HepG2 (cell line): ENCODE measurements at regions not wholly inside any gene's neighbourhood (a gene's known extent, or its start where the extent isn't known, plus 50 kb on each side); places are given as distances from the start of the nearest gene placed in this dataset.

ENCODE experiments used
- ATAC-seq: fragments of 200-7000 bp; cut with Tn5 transposase; 3 replicates; pipeline ENCODE4 v1.9.1; 2020; ENCODE audit warnings: mild to moderate bottlenecking, moderate library complexity
- BruUV-seq: library from RNA; stranded (reverse); fragments of 400-500 nt; replicated peaks from 2 replicates; lab custom pipeline; 2021; lab: Mats Ljungman, UMichigan
- CTCF ChIA-PET: fragments of 300-600 bp; formaldehyde crosslinking; extraction: SDS; loops from one replicate; lab custom pipeline; 2021; ENCODE audit warnings: low total read pairs, inconsistent platforms, low intra/inter-chr PET ratio; lab: Yijun Ruan, JAX
- POLR2A ChIA-PET: fragments of 350-600 bp; sonication (Branson Sonifier 250); formaldehyde crosslinking; loops from one replicate; lab custom pipeline; 2020; ENCODE audit warnings: antibody characterized with exemption, inconsistent platforms; lab: Yijun Ruan, JAX
- DNase-seq: peaks from one replicate; pipeline ENCODE4 v3.0.0-alpha.2; 2015; ENCODE audit warnings: low spot score
- FAIRE-seq: peaks from 3 replicates; lab custom pipeline; 2011; peaks lifted over from hg19 to GRCh38; lab: Jason Lieb, UNC
- H2AFZ ChIP-seq: one replicate; pipeline ENCODE4 v1.6.1; 2011; ENCODE audit warnings: low read length, inconsistent platforms
- H3K27ac ChIP-seq: fragments of 300-600 bp; 3 replicates; pipeline ENCODE4 v1.8.0; 2011; ENCODE audit warnings: mixed run types, mild to moderate bottlenecking, mixed read lengths, low read length, inconsistent platforms; ENCODE audit not compliant: insufficient read depth; ENCODE audit errors: extremely low read length
- H3K27me3 ChIP-seq, 2 experiments: fragments of 200-600 bp in 1 of 2; 2 replicates in 1 of 2; 3 replicates in 1 of 2; pipeline versions ENCODE4 v1.6.0 to v1.8.0; 2011; ENCODE audit warnings: low read length in 2 of 2, mild to moderate bottlenecking in 2 of 2, moderate library complexity in 2 of 2, inconsistent platforms in 1 of 2; ENCODE audit not compliant: insufficient read depth in 2 of 2, control insufficient read depth in 1 of 2
- H3K36me3 ChIP-seq, 2 experiments: fragments of 200-600 bp in 1 of 2; replicated peaks in 1 of 2; 2 replicates in 1 of 2; 3 replicates in 1 of 2; pipeline versions ENCODE4 v1.5.1 to v1.8.0; 2011; ENCODE audit warnings: low read length in 2 of 2, inconsistent platforms in 1 of 2; ENCODE audit not compliant: insufficient read depth in 2 of 2, control insufficient read depth in 1 of 2
- H3K4me1 ChIP-seq: 2 replicates; pipeline ENCODE4 v1.5.1; 2012; ENCODE audit warnings: low read length, inconsistent platforms; ENCODE audit not compliant: insufficient read depth
- H3K4me2 ChIP-seq: 2 replicates; pipeline ENCODE4 v1.6.0; 2011; ENCODE audit warnings: low read depth, low read length, inconsistent platforms
- H3K4me3 ChIP-seq, 3 experiments: fragments of 200-600 bp in 1 of 3; sonication (generic), shearing (Covaris generic) in 1 of 3; replicated peaks in 1 of 3; 2 replicates each; pipeline ENCODE4 v1.5.1; 2011 to 2016; ENCODE audit warnings: low read length in 3 of 3, inconsistent platforms in 2 of 3, low read depth in 2 of 3, mild to moderate bottlenecking in 2 of 3, control low read depth in 1 of 3, mixed read lengths in 1 of 3; ENCODE audit not compliant: insufficient read depth in 1 of 3
- H3K79me2 ChIP-seq: one replicate; pipeline ENCODE4 v1.6.1; 2011; ENCODE audit warnings: low read length, inconsistent platforms; ENCODE audit not compliant: insufficient read depth
- H3K9ac ChIP-seq: 2 replicates; pipeline ENCODE4 v1.6.0; 2011; ENCODE audit warnings: mild to moderate bottlenecking, low read depth, low read length, inconsistent platforms; ENCODE audit not compliant: insufficient read depth
- H3K9me3 ChIP-seq: 2 replicates; pipeline ENCODE4 v1.5.1; 2012; ENCODE audit warnings: mild to moderate bottlenecking, low read length
- H4K20me1 ChIP-seq: 2 replicates; pipeline ENCODE4 v1.6.0; 2011; ENCODE audit warnings: inconsistent platforms, mild to moderate bottlenecking, low read length, moderate library complexity; ENCODE audit not compliant: insufficient read depth
- AKNA ChIP-seq: sonication (generic); formaldehyde crosslinking; IDR thresholded peaks from 2 replicates; pipeline ENCODE4 v1.4.0; 2020; ENCODE audit warnings: missing genetic modification reagents, borderline replicate concordance
- ASH2L ChIP-seq: fragments of 300-600, 200-600 bp; sonication (generic); IDR thresholded peaks from 2 replicates; pipeline ENCODE4 v1.7.0; 2017; ENCODE audit warnings: low read depth, mild to moderate bottlenecking, moderate library complexity, mixed read lengths, low read length; ENCODE audit not compliant: insufficient read length
- CBFB ChIP-seq: sonication (generic); formaldehyde crosslinking; IDR thresholded peaks from 2 replicates; pipeline ENCODE4 v1.4.0; 2020; ENCODE audit warnings: missing genetic modification reagents
- DRAP1 ChIP-seq: IDR thresholded peaks from 2 replicates; pipeline ENCODE4 v1.6.1; 2016; ENCODE audit warnings: missing genetic modification reagents, missing compliant biosample characterization
- GATA4 ChIP-seq: sonication (generic); IDR thresholded peaks from 2 replicates; pipeline ENCODE4 v1.6.1; 2016; ENCODE audit warnings: antibody characterized with exemption, low read depth, borderline replicate concordance
- HOXA5 ChIP-seq: sonication (generic); formaldehyde crosslinking; IDR thresholded peaks from 2 replicates; pipeline ENCODE4 v1.4.0; 2020; ENCODE audit warnings: missing genetic modification reagents
- MTA1 ChIP-seq: sonication (generic); formaldehyde crosslinking; IDR thresholded peaks from 2 replicates; pipeline ENCODE4 v1.4.0; 2020; ENCODE audit warnings: missing genetic modification reagents, mild to moderate bottlenecking, borderline replicate concordance
- PAX8 ChIP-seq: sonication (generic); formaldehyde crosslinking; IDR thresholded peaks from 2 replicates; pipeline ENCODE4 v1.8.0; 2022; ENCODE audit warnings: mild to moderate bottlenecking, missing genetic modification reagents, borderline replicate concordance
- RFXANK ChIP-seq: IDR thresholded peaks from 2 replicates; pipeline ENCODE4 v1.6.1; 2016
- TAF1 ChIP-seq: sonication (generic); formaldehyde crosslinking; IDR thresholded peaks from 2 replicates; pipeline ENCODE4 v1.4.0; 2020; ENCODE audit warnings: missing genetic modification reagents
- TAF15 ChIP-seq: fragments of 200-400 bp; formaldehyde crosslinking; IDR thresholded peaks from one replicate; pipeline ENCODE4 v1.6.1; 2018; ENCODE audit warnings: mild to moderate bottlenecking, low read depth, low read length; ENCODE audit not compliant: poor library complexity, severe bottlenecking
- ZGPAT ChIP-seq: IDR thresholded peaks from 2 replicates; pipeline ENCODE4 v1.6.1; 2016; ENCODE audit warnings: mild to moderate bottlenecking
- ZNF124 ChIP-seq: sonication (generic); formaldehyde crosslinking; IDR thresholded peaks from 2 replicates; pipeline ENCODE4 v1.4.0; 2020; ENCODE audit warnings: missing genetic modification reagents
- ZNF414 ChIP-seq: sonication (generic); formaldehyde crosslinking; IDR thresholded peaks from 2 replicates; pipeline ENCODE4 v1.5.0; 2020; ENCODE audit warnings: missing genetic modification reagents
- ZNF431 ChIP-seq: sonication (generic); formaldehyde crosslinking; IDR thresholded peaks from 2 replicates; pipeline ENCODE4 v1.9.0; 2022; ENCODE audit warnings: missing genetic modification reagents, low read depth, mild to moderate bottlenecking, borderline replicate concordance
- ZNF639 ChIP-seq: conservative IDR thresholded peaks from 2 replicates; pipeline ENCODE4 v1.6.1; 2018; ENCODE audit warnings: missing genetic modification reagents
- ZNF75D ChIP-seq: sonication (generic); formaldehyde crosslinking; IDR thresholded peaks from 2 replicates; pipeline ENCODE4 v1.8.1; 2023; ENCODE audit warnings: missing genetic modification reagents, mild to moderate bottlenecking, borderline replicate concordance
- WGBS: methylation state at CpG from one replicate; pipeline ENCODE4 v1.1.6; 2017; ENCODE audit warnings: low lambda C conversion rate; 5-methylcytosine and 5-hydroxymethylcytosine counted together
- in situ Hi-C: cut with HindIII; loops from 2 replicates; pipeline ENCODE4 v1.10.0; 2017; ENCODE audit warnings: low pct_unique_long_range_greater_than_20kb; ENCODE audit not compliant: extremely low pct_ligation_motif_present
- intact Hi-C: fragments of 100-400 bp; cut with micrococcal nuclease; formaldehyde crosslinking; loops from one replicate; pipeline ENCODE4 v1.10.0; 2022; ENCODE audit not compliant: unreplicated experiment

- no peak overlapping the region for H3K4me2 ChIP-seq
- intact Hi-C loops = no loop called here
- in situ Hi-C loops = no loop called here
- ChIA-PET CTCF (no interaction called here), POLR2A (no interaction called here)
- no peaks in the 10 kb centered on the region for H3K79me2 ChIP-seq
- H3K27ac ChIP-seq = no peak overlapping the region
- H3K9ac ChIP-seq = no peak overlapping the region
- whole genome bisulfite sequencing = 18% methylated on average over 6 of the region's 6 CpGs
- FAIRE-seq = no peak
- no peaks in the 10 kb centered on the region for H3K4me1 ChIP-seq
- H4K20me1 ChIP-seq = no peaks in the 10 kb centered on the region
- no peak for ATAC-seq
- no peaks in the 10 kb centered on the region for H3K36me3 ChIP-seq
- H3K4me3 ChIP-seq = no peak overlapping the region
- TF ChIP-seq HOXA5 (CRISPR knock-in tag) = no peak
- TF ChIP-seq ZNF75D (CRISPR knock-in tag) = no peak
- no peak for TF ChIP-seq TAF15
- TF ChIP-seq AKNA (CRISPR knock-in tag) = no peak
- no peak for TF ChIP-seq ZNF431 (CRISPR knock-in tag)
- TF ChIP-seq ZNF124 (CRISPR knock-in tag) = no peak
- no peak for TF ChIP-seq ZNF414
- TF ChIP-seq CBFB (CRISPR knock-in tag) = no peak
- TF ChIP-seq PAX8 (CRISPR knock-in tag) = no peak
- TF ChIP-seq MTA1 (CRISPR knock-in tag) = no peak
- no peak for TF ChIP-seq DRAP1 (CRISPR knock-in tag)
- TF ChIP-seq ZGPAT (CRISPR knock-in tag) = no peak
- no peak for TF ChIP-seq ZNF639
- TF ChIP-seq ASH2L = no peak
- TF ChIP-seq TAF1 (CRISPR knock-in tag) = no peak
- no peak for TF ChIP-seq GATA4
- no peak for TF ChIP-seq RFXANK
- DNase-seq = no peak
- no TSS peak for BruUV-seq
- peaks cover 0 to 8% of the 10 kb centered on the region in 2 experiments; a peak in 2 of 5 replicates for H3K27me3 ChIP-seq
- H3K9me3 ChIP-seq = no peaks in the 10 kb centered on the region
- no peak overlapping the region for H2AFZ ChIP-seq
Observed at GRCh38 chr2:60075048-60075447, 478.4 kb downstream of the BCL11A start.
